DND-41 (cell line): ENCODE measurements at regions not wholly inside any gene's neighbourhood (a gene's known extent, or its start where the extent isn't known, plus 50 kb on each side); places are given as distances from the start of the nearest gene placed in this dataset.
"Not testable (repeated sequence)": the region's sequence is repeated elsewhere in the genome, so short reads cannot be mapped to it uniquely, and the experiment has no call there.

Source experiments
- ATAC-seq: fragments of 200-7000 bp; cut with Tn5 transposase; 3 replicates; pipeline ENCODE4 v1.9.1; 2021; ENCODE audit warnings: low read depth; ENCODE audit not compliant: insufficient read depth
- DNase-seq: peaks from one replicate; pipeline ENCODE4 v3.0.0-alpha.2; 2020
- H2AFZ ChIP-seq: 2 replicates; pipeline ENCODE4 v1.6.0; 2012; ENCODE audit warnings: low read depth, low read length
- H3K27ac ChIP-seq: 2 replicates; pipeline ENCODE4 v1.5.1; 2012; ENCODE audit warnings: low read length, inconsistent platforms
- H3K27me3 ChIP-seq: fragments of 200-600 bp; sonication (generic); 2 replicates; pipeline ENCODE4 v1.6.0; 2012; ENCODE audit warnings: low read length, mild to moderate bottlenecking, inconsistent platforms; ENCODE audit not compliant: insufficient read depth, poor library complexity
- H3K36me3 ChIP-seq: 2 replicates; pipeline ENCODE4 v1.5.1; 2012; ENCODE audit warnings: low read length, inconsistent platforms; ENCODE audit not compliant: insufficient read depth
- H3K4me1 ChIP-seq: 2 replicates; pipeline ENCODE4 v1.5.1; 2012; ENCODE audit warnings: mild to moderate bottlenecking, low read length; ENCODE audit not compliant: insufficient read depth
- H3K4me2 ChIP-seq: 2 replicates; pipeline ENCODE4 v1.6.0; 2012; ENCODE audit warnings: mild to moderate bottlenecking, moderate library complexity, low read length, inconsistent platforms; ENCODE audit not compliant: insufficient read depth
- H3K4me3 ChIP-seq, 2 experiments: fragments of 200-600 bp in 1 of 2; shearing (Covaris generic) in 1 of 2; 2 replicates each; pipeline ENCODE4 v1.5.1; 2012 to 2016; ENCODE audit warnings: inconsistent platforms in 2 of 2, low read length in 2 of 2, mild to moderate bottlenecking in 2 of 2, low read depth in 1 of 2, moderate library complexity in 1 of 2
- H3K79me2 ChIP-seq: 2 replicates; pipeline ENCODE4 v1.6.0; 2012; ENCODE audit warnings: low read length, inconsistent platforms; ENCODE audit not compliant: insufficient read depth
- H3K9ac ChIP-seq: 2 replicates; pipeline ENCODE4 v1.6.0; 2012; ENCODE audit warnings: low read depth, mild to moderate bottlenecking, inconsistent platforms, low read length, moderate library complexity
- H3K9me3 ChIP-seq: 2 replicates; pipeline ENCODE4 v1.5.1; 2012; ENCODE audit warnings: low read length, moderate library complexity, mild to moderate bottlenecking, inconsistent platforms; ENCODE audit not compliant: insufficient read depth, severe bottlenecking
- H4K20me1 ChIP-seq: 2 replicates; pipeline ENCODE4 v1.6.0; 2012; ENCODE audit warnings: low read length; ENCODE audit not compliant: insufficient read depth
- CTCF ChIP-seq: IDR thresholded peaks from 2 replicates; pipeline ENCODE4 v1.5.1; 2012; ENCODE audit warnings: borderline replicate concordance, low read length, moderate library complexity, mild to moderate bottlenecking; ENCODE audit not compliant: poor library complexity, severe bottlenecking; ENCODE audit errors: extremely low read depth
- EZH2 ChIP-seq: IDR thresholded peaks from 3 replicates; pipeline ENCODE4 v1.6.1; 2012; ENCODE audit warnings: borderline replicate concordance, low read depth, mild to moderate bottlenecking, moderate library complexity, low read length, inconsistent platforms; ENCODE audit not compliant: severe bottlenecking

- H3K9me3 ChIP-seq: no peaks in the 10 kb centered on the region
- no peaks in the 10 kb centered on the region for H4K20me1 ChIP-seq
- no peak overlapping the region for H3K9ac ChIP-seq
- H3K4me3 ChIP-seq: no peak overlapping the region
- no peak overlapping the region for H3K27ac ChIP-seq
- H3K79me2 ChIP-seq: no peaks in the 10 kb centered on the region
- H3K4me2 ChIP-seq: no peak overlapping the region
- no peak for ATAC-seq
- H3K27me3 ChIP-seq: no peaks in the 10 kb centered on the region
- DNase-seq: no peak
- no peak overlapping the region for H2AFZ ChIP-seq
- TF ChIP-seq EZH2 (no peak), CTCF (no peak)
- H3K36me3 ChIP-seq: no peaks in the 10 kb centered on the region
- H3K4me1 ChIP-seq: no peaks in the 10 kb centered on the region
These were observed 807.3 kb upstream of the CA10 start for GRCh38 chr17:52965856-52966255.

- not testable (repeated sequence) for H3K4me2 ChIP-seq, H3K36me3 ChIP-seq, H3K27ac ChIP-seq, H3K9ac ChIP-seq, H3K27me3 ChIP-seq, H2AFZ ChIP-seq, ATAC-seq, H4K20me1 ChIP-seq, DNase-seq, H3K9me3 ChIP-seq, H3K4me3 ChIP-seq, H3K79me2 ChIP-seq, H3K4me1 ChIP-seq
These were observed 803.2 kb upstream of the CA10 start for GRCh38 chr17:52961751-52962150.

- ATAC-seq (no peak), DNase-seq (no peak)
- Histone ChIP-seq H3K9ac (no peak overlapping the region), H3K79me2 (no peaks in the 10 kb centered on the region), H3K9me3 (no peaks in the 10 kb centered on the region), H3K4me1 (no peaks in the 10 kb centered on the region), H2AFZ (no peak overlapping the region), H3K27me3 (no peaks in the 10 kb centered on the region), H4K20me1 (no peaks in the 10 kb centered on the region), H3K36me3 (no peaks in the 10 kb centered on the region), H3K4me2 (no peak overlapping the region), H3K27ac (no peak overlapping the region), H3K4me3 (no peak overlapping the region)
- TF ChIP-seq CTCF (no peak), EZH2 (no peak)
These were observed 798.9 kb upstream of the CA10 start for GRCh38 chr17:52957411-52957810.

- no peaks in the 10 kb centered on the region for H3K27me3 ChIP-seq
- H3K9ac ChIP-seq: no peak overlapping the region
- no peaks in the 10 kb centered on the region for H3K36me3 ChIP-seq
- H4K20me1 ChIP-seq: no peaks in the 10 kb centered on the region
- no peak overlapping the region for H3K27ac ChIP-seq
- ATAC-seq (no peak), DNase-seq (no peak)
- no peak overlapping the region for H3K4me3 ChIP-seq
- no peaks in the 10 kb centered on the region for H3K4me1 ChIP-seq
- H3K79me2 ChIP-seq: no peaks in the 10 kb centered on the region
- TF ChIP-seq EZH2 (no peak), CTCF (no peak)
- H3K9me3 ChIP-seq: no peaks in the 10 kb centered on the region
- no peak overlapping the region for H3K4me2 ChIP-seq
- H2AFZ ChIP-seq: no peak overlapping the region
These were observed 788.9 kb upstream of the CA10 start for GRCh38 chr17:52947418-52947817.
